ENCODE measurements at regions not wholly inside any gene's neighbourhood (a gene's known extent, or its start where the extent isn't known, plus 50 kb on each side); places are given as distances from the start of the nearest gene placed in this dataset.

- ChIA-PET CTCF (no interaction called here), POLR2A (no interaction called here)
- ATAC-seq (ENCODE audit: low read depth) (no peak), DNase-seq (no peak)
- Mint-ChIP-seq H3K36me3 (ENCODE audit: low read depth) (no peaks in the 10 kb centered on the region), H3K4me3 (no peak overlapping the region), H3K27me3 (peaks cover 2% of the 10 kb centered on the region), H3K27ac (no peak overlapping the region), H3K4me1 (no peaks in the 10 kb centered on the region), H3K9me3 (no peaks in the 10 kb centered on the region)
- intact Hi-C loops (cut with micrococcal nuclease) = no loop called here
- TF ChIP-seq, protein P1, sequence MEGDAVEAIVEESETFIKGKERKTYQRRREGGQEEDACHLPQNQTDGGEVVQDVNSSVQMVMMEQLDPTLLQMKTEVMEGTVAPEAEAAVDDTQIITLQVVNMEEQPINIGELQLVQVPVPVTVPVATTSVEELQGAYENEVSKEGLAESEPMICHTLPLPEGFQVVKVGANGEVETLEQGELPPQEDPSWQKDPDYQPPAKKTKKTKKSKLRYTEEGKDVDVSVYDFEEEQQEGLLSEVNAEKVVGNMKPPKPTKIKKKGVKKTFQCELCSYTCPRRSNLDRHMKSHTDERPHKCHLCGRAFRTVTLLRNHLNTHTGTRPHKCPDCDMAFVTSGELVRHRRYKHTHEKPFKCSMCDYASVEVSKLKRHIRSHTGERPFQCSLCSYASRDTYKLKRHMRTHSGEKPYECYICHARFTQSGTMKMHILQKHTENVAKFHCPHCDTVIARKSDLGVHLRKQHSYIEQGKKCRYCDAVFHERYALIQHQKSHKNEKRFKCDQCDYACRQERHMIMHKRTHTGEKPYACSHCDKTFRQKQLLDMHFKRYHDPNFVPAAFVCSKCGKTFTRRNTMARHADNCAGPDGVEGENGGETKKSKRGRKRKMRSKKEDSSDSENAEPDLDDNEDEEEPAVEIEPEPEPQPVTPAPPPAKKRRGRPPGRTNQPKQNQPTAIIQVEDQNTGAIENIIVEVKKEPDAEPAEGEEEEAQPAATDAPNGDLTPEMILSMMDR (IDR thresholded peaks at IDR 0.05) = no peak
These were observed 128.4 kb upstream of the SPRY2 start for GRCh38 chr13:80469105-80469852.

GRCh38 chr13:80465321-80465720 lies 124.4 kb upstream of the SPRY2 start:
- Mint-ChIP-seq H3K4me3 (no peak overlapping the region), H3K27ac (no peak overlapping the region), H3K4me1 (no peaks in the 10 kb centered on the region), H3K36me3 (ENCODE audit: low read depth) (no peaks in the 10 kb centered on the region), H3K27me3 (no peaks in the 10 kb centered on the region), H3K9me3 (no peaks in the 10 kb centered on the region)
- intact Hi-C loops (cut with micrococcal nuclease) = no loop called here
- POLR2A ChIA-PET = no interaction called here
- DNase-seq (no peak), ATAC-seq (ENCODE audit: low read depth) (no peak)
- CTCF ChIA-PET = no interaction called here
- TF ChIP-seq, protein P1 (IDR thresholded peaks at IDR 0.05) = no peak

DNA sequence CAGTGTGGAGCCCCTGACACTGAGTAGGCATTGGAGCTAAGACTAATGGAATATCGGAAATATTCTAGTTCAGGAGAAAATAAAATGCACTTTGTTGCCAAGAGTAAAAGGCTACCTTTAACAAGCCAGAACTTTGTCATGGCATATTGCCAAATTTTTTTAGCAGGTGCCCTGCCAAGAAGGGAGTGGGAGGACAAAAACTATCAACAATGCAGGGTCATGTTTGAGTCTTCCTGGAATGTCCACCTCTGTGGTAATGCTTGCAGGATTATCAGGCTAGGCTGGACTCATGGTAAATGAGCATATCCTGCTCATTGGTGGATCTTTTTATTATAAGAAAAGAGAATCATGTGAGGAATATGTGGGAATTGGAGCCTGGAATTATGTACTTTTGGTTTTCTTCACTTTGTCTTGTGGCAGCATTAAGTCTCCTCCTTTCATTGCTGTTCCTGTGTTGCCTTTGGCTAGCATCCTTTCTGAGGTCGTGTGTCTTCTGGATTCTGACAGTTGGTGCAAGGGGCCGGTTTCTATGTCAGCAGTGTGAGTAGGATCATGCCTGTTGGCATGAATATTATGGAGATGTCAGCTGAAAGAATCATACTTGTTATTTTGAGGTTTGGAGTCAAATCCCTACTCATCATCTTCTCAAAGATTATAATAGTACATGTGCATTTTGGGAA lies 122.9 kb upstream of the SPRY2 start:
- TF ChIP-seq, protein P1 (IDR thresholded peaks at IDR 0.05) = no peak
- Mint-ChIP-seq H3K4me1 (peaks cover 3% of the 10 kb centered on the region), H3K27me3 (no peaks in the 10 kb centered on the region), H3K36me3 (ENCODE audit: low read depth) (no peaks in the 10 kb centered on the region), H3K4me3 (no peak overlapping the region), H3K27ac (no peak overlapping the region), H3K9me3 (no peaks in the 10 kb centered on the region)
- CTCF ChIA-PET = no interaction called here
- intact Hi-C loops (cut with micrococcal nuclease) = loop anchor here (5.0 kb wide), 1 partner anchor 88 kb away; no protein-coding TSS in a partner anchor
- no peak for ATAC-seq (ENCODE audit: low read depth)
- DNase-seq = no peak
- POLR2A ChIA-PET = no interaction called here

- no peak overlapping the region for H3K4me3 Mint-ChIP-seq
- peaks cover 7% of the 10 kb centered on the region for H3K4me1 Mint-ChIP-seq
- CTCF ChIA-PET = no interaction called here
- no peaks in the 10 kb centered on the region for H3K36me3 Mint-ChIP-seq (ENCODE audit: low read depth)
- no peaks in the 10 kb centered on the region for H3K27me3 Mint-ChIP-seq
- no peaks in the 10 kb centered on the region for H3K9me3 Mint-ChIP-seq
- no peak overlapping the region for H3K27ac Mint-ChIP-seq
- intact Hi-C loops (cut with micrococcal nuclease) = loop anchor here (5.0 kb wide), 1 partner anchor 90 kb away; no protein-coding TSS in a partner anchor
- ATAC-seq (ENCODE audit: low read depth) (no peak), DNase-seq (no peak)
- POLR2A ChIA-PET = interaction anchor here (0.6 kb wide), 1 partner anchor 474 kb away, joined by 3 read pairs; no protein-coding TSS in a partner anchor
- TF ChIP-seq, protein P1 (IDR thresholded peaks at IDR 0.05) = no peak
These were observed 121.6 kb upstream of the SPRY2 start for GRCh38 chr13:80462567-80462966.

DNA sequence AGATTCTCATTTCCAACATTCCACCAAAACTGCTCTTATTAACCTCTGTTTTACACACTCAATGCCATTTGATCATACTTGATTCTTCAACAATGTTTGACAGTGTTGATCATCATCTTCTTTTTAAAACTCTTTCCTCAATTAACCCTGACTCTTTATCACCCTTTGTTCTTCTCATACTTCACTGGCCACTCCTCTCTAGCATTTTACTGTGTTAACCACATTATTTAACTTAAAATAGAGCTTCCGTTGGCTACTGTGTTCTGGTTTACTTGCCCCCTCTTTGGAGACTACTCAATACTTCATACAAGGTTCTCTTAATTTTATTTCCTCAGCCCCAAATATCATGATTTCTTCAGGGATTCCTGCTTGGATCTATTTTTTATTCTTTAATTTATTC lies 121.1 kb upstream of the SPRY2 start:
- no peak overlapping the region for H3K27ac Mint-ChIP-seq

More for the DNA sequence above, 121.1 kb upstream of the SPRY2 start:
- ChIA-PET CTCF (no interaction called here), POLR2A (interaction anchor here (0.6 kb wide), 1 partner anchor 474 kb away, joined by 3 read pairs; no protein-coding TSS in a partner anchor)
- Mint-ChIP-seq H3K4me1 (peaks cover 7% of the 10 kb centered on the region), H3K27me3 (no peaks in the 10 kb centered on the region), H3K9me3 (no peaks in the 10 kb centered on the region), H3K36me3 (ENCODE audit: low read depth) (no peaks in the 10 kb centered on the region), H3K4me3 (no peak overlapping the region)
- TF ChIP-seq, protein P1 (IDR thresholded peaks at IDR 0.05) = no peak
- intact Hi-C loops (cut with micrococcal nuclease) = loop anchor here (5.0 kb wide), 1 partner anchor 90 kb away; no protein-coding TSS in a partner anchor
- DNase-seq (no peak), ATAC-seq (ENCODE audit: low read depth) (no peak)
